ENCODE measurements at regions not wholly inside any gene's neighbourhood (a gene's known extent, or its start where the extent isn't known, plus 50 kb on each side); places are given as distances from the start of the nearest gene placed in this dataset.
"Not testable (repeated sequence)": the region's sequence is repeated elsewhere in the genome, so short reads cannot be mapped to it uniquely, and the experiment has no call there.

GRCh38 chr6:150775415-150776203 lies 89.9 kb upstream of the MTHFD1L start:
- no peak for DNase-seq

DNA sequence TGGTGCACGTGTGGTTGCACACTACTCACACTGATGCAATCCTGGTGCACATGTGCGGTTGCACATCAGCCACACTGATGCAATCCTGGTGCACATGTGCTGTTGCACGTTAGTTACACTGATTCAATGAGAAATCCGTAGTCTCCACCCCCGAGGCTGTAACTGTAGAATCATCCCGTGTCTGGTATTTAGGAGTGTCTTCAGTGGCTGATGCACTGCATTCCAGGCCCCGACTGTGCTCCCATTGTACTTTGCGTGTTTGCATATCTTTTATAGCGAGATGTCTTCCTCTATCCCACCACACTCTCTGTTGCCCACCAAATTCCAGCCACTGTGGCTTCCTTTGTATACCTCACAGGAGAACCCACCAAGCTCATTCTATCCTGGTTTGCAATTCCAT lies 87.8 kb upstream of the MTHFD1L start:
- DNase-seq, result no peak

DNA sequence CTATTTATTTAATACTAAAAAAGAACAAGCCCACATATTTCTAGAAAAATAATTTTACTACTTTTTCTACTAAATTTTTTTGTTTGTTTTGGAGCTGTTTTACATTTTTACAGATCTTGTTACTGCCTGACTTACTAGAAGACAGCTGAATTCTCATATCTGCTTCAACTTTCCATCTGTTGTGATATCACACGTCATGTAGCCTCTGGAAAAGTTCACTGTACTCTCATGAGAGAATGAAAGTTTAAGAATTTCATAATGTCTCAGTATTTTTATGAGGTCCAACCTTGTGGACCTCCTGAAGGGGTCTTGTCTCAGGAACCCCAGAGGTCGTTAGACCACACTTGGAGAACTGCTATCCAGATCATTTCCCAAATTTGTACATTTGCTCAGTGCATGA lies 81.7 kb upstream of the MTHFD1L start:
- DNase-seq, result no peak

- no peak for DNase-seq
Observed at GRCh38 chr6:150787429-150787828, 78.1 kb upstream of the MTHFD1L start.

DNA sequence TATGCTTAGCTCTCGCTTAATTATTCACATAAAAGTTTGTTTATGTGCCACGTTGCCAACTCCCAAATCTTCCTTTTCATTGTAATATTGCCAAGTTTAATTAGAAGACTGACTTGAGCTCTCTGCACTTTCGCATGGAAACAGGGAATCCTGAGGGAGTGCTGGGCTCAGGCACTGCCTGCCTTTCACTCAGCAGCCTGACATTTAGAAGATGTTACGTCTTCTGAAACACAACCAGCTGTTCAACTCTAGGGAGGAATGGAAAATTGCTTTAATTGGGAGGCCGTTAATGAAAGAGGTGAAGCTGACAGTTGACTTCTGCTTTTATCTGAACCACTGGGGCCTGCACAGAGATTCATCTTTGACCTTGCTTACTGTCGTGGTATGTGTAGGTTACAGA lies 77.4 kb upstream of the MTHFD1L start:
- DNase-seq, result no peak

- not testable (repeated sequence) for DNase-seq
Observed at GRCh38 chr6:150789906-150790305, 75.6 kb upstream of the MTHFD1L start.

- no peak for DNase-seq
Observed at GRCh38 chr6:150791717-150792116, 73.8 kb upstream of the MTHFD1L start.

DNA sequence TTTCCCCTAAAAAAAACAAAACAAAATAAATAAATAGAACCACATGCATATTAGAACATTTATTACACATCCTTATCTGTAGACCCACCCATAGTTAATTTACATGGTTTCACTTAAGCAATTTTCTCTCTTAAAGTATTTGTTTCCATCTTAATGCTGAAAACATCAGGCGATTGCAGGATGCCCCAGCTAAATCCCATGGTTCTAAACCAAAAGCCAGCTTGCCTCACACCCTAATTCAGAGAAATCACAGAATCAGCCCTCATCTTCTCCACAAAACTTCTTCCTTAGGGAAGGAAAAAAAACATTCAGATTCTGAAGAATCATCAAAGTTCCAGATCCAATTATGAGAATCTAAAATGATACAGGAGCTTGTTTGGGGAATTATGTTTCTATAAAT lies 67.6 kb upstream of the MTHFD1L start:
- no peak for DNase-seq

GRCh38 chr6:150799276-150799805 lies 66.2 kb upstream of the MTHFD1L start:
- no peak for DNase-seq

- no peak for DNase-seq
Observed at GRCh38 chr6:150800674-150801314, 64.7 kb upstream of the MTHFD1L start.

- DNase-seq, result no peak
Observed at GRCh38 chr6:150806790-150807189, 58.7 kb upstream of the MTHFD1L start.

DNA sequence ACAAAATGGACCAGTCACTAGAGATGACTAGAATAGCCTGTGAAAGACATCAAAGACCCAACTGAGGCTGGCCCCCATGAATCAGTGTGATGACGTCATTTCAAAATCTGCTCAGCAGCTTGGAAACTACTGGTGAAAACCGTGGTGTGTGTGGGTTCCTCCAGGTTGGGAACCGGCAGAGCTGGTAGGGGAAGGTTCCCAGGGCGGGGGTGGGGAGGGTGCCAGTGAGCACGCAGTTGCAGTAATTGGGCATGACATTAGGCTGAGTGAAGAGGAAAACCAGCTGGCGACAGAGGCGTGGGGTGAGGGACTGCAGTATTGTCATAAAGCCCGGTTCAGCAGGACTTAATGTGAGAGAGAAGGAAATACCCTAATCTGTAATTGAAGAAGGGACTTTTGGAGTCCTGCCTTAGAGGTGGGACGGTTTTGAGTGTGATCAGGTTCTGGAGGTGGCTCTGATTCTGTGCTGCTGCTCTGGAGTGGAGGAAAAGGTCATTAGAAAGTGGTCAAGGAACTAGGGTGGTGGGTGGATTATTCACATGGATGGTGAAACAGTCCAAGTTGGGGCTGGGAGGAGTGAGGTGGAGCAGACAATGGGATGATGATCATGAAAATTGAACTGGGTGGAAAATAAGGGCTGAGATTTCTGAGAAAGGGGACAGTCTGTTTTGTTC lies 52.0 kb upstream of the MTHFD1L start:
- DNase-seq, result peak in 1 of 5 donors; percentile 21

DNA sequence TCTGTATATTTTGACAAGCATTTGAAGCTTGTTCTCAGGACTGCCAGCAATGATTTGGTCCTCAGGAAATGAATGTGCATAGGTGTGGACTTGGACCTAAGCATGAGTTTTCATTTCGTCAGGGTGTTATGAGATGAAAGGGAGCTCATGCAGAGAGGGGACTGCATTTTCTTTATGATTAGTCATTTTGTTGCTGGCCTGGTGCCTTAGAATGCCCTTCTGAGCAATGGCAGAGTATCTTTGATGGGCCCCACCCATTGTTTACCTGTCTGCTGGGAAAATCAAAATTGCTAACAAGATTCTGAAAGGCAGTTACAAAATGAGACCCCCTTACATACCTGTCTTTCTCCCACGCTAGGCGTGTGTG lies 51.5 kb upstream of the MTHFD1L start:
- DNase-seq, result peak in 1 of 5 donors; percentile 25

Data from T-helper 1 cell (primary cell).